ENCODE measurements at regions not wholly inside any gene's neighbourhood (a gene's known extent, or its start where the extent isn't known, plus 50 kb on each side); places are given as distances from the start of the nearest gene placed in this dataset.
A peak's percentile ranks its signal among the peaks of the same experiment; 100 is the strongest.

DNA sequence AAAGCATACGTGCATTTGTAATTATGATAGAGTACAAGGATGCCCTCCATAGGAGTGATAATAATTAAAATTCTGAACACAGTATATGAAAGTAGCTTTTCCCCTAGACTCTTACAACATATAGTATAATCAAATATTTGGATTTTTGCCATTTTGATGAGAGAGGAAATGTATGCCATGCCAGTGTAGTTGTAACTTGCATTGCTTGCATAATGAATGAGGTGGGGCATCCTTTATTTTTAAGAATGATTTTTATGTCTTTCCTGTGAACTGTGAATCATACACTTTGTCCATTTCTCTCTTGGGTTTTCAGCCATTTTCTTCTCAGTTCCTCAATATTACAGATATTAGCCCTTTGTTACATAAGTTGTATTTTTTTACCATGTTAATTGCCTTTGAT lies 197.5 kb downstream of the SCG2 start:
- no peak for DNase-seq

- no peak for DNase-seq
Measured at GRCh38 chr2:223414646-223415045, 187.5 kb downstream of the SCG2 start.

GRCh38 chr2:223415071-223415470 lies 187.1 kb downstream of the SCG2 start:
- no peak for DNase-seq

DNA sequence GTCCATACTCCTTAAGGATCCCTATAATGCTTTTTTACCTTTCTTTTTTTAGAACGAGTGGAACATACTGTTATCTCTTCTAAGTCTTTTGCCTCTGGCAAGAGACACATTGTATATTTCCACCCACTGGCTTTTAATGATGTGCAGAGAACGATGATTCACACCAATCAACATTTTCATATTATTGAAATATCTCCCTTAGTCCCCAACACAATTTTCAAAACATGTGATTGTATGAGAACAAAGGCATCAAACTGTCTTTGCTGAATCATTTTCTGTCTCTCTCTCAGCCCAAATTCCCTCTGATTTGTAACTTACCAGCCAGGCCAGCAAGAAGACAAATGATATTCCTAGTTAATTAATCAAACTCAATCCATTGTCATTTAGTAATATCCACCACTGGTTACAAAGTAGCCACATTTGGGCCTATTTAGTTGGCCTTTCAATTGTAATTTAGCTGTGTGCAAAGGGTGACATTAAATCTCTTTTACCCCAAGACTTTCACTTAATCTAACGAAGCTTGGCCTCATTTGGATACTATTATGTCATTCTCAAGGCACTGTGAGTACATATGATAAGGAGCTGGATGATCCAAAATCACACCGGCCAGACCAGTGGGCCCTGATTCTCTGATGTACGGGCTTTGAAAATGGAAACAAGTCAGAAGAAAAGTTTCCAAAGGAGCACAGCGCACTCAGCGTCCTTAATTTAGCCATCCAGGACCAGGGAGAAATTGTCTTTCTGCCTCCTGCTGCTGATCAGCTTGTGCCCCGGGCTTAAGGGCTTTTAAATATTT lies 185.1 kb downstream of the SCG2 start:
- DNase-seq: no peak

DNA sequence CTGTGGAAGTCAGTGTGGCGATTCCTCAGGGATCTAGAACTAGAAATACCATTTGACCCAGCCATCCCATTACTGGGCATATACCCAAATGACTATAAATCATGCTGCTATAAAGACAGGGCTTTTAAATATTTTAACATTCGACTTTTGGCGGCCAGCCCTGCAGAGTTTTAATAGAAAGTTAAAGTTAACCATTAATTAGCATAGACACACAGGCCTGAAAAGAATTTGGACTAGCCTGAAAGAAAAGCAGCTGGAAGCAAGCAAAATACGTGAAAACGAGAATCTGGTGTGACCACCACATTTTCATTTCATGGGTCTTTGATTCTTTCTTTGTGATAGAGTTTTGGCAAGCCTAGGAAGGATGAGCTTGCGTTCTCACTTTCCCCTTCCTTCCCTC lies 184.0 kb downstream of the SCG2 start:
- DNase-seq: no peak

GRCh38 chr2:223418604-223419199 lies 183.5 kb downstream of the SCG2 start:
- DNase-seq: no peak

DNA sequence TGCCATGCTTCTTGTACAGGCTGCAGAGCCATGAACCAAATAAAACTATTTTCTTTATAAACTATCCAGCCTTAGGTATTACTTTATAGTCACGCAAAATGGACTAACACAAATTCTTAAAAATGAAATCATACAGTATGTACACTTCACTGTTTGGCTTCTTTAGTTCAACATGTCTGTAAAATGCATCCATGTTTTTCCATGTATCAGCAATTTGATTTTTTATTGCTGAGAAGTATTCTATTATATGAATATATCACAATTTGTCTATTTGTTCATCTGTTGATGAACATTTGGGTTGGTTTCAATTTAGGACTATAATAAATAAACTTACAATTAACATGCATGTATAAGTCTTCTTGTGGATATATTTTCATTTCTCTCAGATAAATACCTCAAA lies 182.1 kb downstream of the SCG2 start:
- DNase-seq: no peak

DNA sequence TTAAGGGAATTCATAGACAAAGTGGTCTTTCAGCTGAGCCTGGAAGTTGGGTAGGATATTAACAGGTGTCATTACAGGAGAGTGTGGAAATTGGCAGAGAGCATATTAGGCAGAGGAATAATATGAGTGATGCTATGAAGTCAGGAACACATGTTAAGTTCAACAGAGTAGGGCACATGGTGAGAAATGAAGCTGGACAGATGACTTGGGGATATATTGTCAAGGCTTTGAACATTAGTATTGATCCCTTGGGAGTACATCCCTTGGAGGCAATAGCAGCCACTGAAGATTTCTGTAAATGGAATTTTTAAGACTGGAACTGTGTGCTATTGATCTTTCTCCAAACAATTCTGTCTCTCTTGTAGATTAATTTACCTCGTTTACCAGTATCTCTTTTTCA lies 170.7 kb downstream of the SCG2 start:
- no peak for DNase-seq

DNA sequence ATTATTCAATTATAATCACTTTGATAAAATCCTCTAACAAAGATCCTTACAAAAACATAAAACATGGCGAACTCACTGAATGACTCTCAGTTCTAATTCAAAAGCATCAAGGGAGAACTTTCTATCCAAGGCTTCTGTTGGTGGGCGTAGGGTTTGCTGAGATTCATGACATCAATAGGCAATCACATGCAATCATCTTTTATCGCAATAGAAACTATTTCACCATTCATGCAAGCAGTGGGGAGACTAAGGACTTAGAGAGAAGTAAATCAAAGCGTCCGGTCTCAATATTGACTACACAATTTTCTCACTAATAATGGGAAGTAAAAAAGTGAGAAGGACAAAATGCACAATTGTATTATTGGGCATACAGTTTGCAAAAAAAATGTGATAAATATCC lies 168.7 kb downstream of the SCG2 start:
- DNase-seq: no peak

- DNase-seq: no peak
Measured at GRCh38 chr2:223437788-223438187, 164.4 kb downstream of the SCG2 start.

DNA sequence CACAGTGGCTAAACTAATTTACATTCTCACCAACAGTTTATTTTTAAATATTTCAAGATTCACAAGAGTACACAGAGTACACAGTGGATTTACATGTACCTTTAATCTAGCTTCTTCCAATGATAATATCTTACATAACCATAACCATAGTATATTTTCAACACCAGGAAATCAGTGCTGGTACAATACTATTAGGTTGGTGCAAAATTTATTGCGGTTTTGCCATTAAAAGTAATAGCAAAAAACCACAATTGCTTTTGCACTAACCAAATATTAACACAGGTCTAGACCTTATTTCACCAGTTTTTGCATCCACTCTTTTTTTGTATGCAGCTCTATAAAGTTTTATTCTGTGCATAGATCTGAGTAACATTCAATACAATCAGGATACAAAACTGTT lies 163.0 kb downstream of the SCG2 start:
- DNase-seq: no peak

DNA sequence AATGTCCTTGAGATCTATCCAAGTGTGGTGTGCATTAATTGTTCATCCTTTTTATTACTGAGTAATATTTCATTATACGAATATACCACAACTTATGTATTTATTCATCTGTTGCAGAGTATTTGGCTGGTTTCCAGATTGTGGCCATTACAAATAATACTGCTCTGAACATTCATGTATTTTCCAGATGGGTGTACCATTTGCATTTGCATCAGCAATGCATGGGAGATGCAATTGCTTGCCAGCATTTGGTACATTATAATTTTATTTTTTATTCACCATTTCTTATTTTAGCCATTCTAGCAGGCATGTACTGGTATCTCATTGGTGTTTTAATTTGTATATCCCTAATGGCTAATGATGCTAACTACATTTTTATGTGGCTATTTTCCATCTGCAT lies 162.4 kb downstream of the SCG2 start:
- no peak for DNase-seq

DNA sequence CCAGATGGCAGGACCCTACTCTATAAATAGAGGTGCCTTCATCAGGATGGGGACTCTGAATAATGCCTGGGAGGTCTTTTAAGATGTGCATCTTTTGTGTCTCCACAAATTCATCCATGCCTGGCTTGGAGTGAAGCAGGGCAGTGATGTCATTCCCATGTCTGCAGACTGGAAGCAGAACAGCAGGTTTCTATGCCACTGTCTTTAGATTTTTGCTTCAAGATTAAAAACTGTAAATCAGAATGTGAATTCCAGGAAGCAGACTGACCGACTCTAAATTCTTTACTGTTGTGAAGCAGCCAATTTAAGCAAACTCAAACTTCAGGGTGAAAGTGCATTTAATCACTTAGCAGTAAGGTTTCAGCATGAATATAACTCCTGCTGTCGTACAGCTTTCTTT lies 159.3 kb downstream of the SCG2 start:
- DNase-seq: no peak

DNA sequence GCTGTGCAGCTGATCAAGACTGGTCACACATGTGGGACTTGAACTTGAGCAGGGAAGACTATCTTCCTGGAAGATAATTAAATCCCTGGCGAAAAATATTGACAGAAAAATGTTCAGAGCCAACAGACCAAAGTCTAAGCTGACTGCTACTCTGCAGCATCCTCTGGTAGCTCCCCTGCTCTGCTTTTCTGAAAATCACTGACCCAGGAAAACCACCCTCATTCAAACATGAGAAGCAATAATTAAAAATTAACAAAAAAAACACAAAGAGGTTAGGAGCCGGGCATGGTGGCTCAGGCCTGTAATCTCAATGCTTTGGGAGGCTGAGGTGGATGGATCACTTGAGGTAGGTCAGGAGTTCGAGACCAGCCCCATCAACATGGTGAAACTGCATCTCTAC lies 151.9 kb downstream of the SCG2 start:
- DNase-seq: no peak

DNA sequence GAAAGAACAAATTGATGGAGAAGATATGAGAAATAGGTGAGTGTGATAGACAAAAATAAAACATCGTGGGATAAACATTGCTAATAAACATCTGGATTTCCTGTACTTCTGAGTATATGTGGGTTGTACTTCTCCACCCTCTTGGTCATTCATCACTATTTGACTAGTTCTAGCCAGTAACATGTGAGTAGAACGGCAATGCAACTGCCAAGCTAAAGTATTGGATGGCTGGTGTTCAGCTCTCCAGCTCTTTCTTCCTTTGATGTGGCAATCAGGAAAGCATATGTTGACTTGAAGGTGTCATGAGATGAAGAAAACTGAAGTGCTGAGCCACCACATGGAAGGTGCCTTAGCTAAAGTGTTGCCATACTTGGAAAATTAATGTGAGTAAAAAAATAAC lies 144.9 kb downstream of the SCG2 start:
- no peak for DNase-seq

DNA sequence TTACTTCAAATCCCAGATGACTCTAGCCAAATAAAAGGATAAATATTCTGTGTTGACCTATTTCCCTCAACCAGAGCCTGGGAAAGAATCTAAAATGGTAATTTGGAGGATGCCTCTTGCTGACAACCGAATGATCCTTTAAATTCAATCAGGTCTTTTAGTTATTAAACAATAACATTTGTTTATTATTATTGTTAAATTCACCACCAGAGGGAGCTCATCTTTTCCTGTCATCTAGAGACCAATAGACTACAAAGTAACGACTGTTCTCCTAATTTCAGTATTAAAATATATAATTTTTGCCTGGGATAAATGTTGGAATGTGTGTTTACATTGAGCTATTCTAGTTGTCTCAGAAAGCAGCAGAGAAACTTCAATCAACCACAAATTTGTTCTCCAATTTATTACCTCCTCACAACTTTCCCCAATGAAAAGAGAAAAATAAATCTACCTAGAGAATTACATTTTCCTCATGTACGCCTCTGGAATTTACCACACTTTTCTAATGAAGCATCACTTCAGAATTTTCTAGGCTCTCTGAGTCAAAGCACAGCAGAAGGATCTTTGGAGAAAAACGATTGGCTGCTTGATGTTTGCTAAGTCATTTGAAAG lies 142.7 kb downstream of the SCG2 start:
- DNase-seq: no peak

GRCh38 chr2:223460209-223460608 lies 142.0 kb downstream of the SCG2 start:
- DNase-seq: no peak

DNA sequence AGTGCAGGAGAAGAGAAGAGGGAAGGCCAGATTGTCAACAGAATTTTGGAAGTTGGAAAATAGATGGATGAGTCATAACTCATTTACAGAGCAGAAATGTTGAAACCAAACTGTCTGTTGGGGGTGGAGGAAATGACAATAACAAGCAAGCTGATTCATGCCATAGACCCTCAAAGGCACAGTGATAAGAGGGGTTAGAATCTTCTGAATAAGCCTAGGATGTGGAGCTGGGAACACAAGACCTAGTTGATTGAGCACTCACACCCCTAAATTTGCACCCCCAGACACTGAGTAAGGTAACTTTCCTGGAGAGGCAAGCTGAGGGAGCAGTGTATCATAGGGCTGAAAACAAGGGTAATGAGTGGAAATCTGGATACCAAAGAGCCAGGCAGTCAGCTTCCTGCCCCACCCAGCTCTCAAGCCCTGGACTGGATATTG lies 141.4 kb downstream of the SCG2 start:
- no peak for DNase-seq

GRCh38 chr2:223464071-223464470 lies 138.1 kb downstream of the SCG2 start:
- no peak for DNase-seq

- peak; percentile 6 to 49 for DNase-seq
Measured at GRCh38 chr2:223465793-223466192, 136.4 kb downstream of the SCG2 start.

DNA sequence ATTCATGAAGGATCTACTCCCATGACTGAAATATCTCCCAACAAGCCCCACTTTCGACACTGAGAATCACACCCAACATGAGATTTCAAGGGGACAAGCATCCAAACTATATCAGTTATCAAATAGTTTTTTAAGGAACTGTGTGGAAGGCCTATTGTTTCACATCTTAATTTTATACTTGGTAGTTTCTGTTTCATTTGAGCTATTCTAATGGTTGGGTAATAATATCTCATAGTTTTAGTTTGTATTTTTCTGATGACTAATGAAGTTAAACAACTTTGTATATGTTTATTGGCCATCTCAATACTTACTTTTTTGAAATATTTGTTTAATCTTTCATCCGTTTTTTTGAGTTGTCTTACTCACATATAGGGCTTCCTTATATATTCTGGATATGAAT lies 135.0 kb downstream of the SCG2 start:
- no peak for DNase-seq

- no peak for DNase-seq
Measured at GRCh38 chr2:223469270-223470046, 132.7 kb downstream of the SCG2 start.

GRCh38 chr2:223470602-223471001 lies 131.6 kb downstream of the SCG2 start:
- DNase-seq: no peak

GRCh38 chr2:223472771-223473170 lies 129.4 kb downstream of the SCG2 start:
- no peak for DNase-seq
